COLO668 (cell line): ENCODE measurements at regions not wholly inside any gene's neighbourhood (a gene's known extent, or its start where the extent isn't known, plus 50 kb on each side); places are given as distances from the start of the nearest gene placed in this dataset.
"Not testable (repeated sequence)": the region's sequence is repeated elsewhere in the genome, so short reads cannot be mapped to it uniquely, and the experiment has no call there.

Experiments
- DNase-seq: peaks from one replicate; lab custom pipeline; 2025; ENCODE audit not compliant: unreplicated experiment; lab: John Stamatoyannopoulos, UW

- no peak for DNase-seq
Measured at GRCh38 chr4:111120191-111120590, 497.3 kb upstream of the PITX2 start.

GRCh38 chr4:111126340-111126739, 503.5 kb upstream of the PITX2 start:
- no peak for DNase-seq

DNA sequence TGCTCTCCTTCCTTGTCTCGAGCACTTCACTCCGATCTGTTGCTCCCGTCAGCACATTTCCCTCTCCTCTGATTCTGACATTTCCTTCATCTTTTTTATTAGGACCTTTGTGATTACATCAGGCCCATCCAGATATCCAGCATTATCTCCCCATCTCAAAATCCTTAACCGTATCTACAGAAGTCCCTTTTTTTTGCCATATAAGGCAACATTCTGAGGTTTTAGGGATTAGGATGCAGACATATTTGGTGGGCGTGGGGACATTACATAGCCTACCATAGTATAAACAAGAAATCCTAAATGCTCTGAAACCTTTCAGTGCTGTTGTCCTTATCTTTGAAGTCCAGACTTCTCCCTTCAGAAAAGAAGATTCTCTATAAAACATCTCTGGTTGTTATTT, 505.0 kb upstream of the PITX2 start:
- DNase-seq, result no peak

- DNase-seq, result no peak
Measured at GRCh38 chr4:111128327-111128726, 505.4 kb upstream of the PITX2 start.

GRCh38 chr4:111136438-111136837, 513.6 kb upstream of the PITX2 start:
- DNase-seq, result no peak

DNA sequence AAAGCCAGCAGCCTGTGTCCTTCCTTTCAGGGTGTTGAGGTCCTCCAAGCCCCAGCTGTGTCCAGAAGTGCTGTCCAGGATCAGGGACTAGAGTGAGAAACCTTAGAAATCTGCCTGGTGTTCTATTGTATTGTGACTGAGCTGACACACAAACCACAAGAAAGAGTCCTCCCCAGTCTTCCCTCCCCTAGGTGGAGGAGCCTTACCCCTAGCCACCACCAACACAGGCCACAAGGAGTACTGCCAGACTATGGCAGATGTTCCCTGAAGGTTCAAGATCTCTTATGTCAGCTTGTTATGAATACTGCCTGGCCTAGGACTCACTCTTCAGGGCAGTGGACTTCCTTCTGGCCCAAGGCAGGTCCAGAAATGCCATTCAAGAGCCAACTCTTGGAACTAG, 514.1 kb upstream of the PITX2 start:
- DNase-seq, result no peak

DNA sequence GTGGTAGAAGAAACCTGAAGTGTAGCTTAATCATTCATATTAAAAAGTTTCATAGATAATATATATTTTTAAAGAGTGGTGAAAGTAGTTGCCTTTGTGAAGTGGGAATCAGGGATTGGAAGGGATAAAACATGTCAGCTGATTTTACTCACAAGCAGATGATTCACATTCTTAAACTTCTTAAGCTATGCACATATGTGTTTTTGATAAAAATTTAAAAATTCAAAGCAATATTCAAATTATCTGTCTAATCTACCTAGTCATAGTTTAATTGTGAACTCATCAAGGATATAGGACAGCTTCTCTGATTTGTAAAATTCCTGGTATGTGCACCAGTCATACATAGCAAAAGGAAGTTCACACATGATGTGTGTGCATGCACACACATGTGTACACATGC, 520.6 kb upstream of the PITX2 start:
- DNase-seq, result no peak

DNA sequence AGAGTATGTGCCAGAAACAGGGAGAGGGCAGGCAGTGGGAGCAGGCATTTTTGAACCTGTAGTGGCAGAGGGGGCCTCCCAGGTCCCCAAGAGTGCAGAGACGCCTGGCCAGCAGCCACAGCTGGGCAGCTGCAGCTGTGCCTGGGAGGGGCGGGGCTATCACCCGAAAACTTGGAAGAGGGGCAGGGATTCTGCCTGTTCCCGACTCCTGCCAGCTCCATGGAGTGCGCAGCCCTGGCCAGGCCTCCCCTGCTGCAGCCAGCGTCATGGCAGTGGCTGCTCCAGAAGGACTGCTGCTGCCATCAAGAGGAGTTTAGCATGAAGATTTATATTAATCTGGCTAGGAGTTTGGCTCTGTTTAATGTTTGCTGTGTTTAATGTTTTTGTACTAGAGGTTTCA, 532.1 kb upstream of the PITX2 start:
- no peak for DNase-seq

- DNase-seq, result not testable (repeated sequence)
Measured at GRCh38 chr4:111164556-111164955, 541.7 kb upstream of the PITX2 start.

DNA sequence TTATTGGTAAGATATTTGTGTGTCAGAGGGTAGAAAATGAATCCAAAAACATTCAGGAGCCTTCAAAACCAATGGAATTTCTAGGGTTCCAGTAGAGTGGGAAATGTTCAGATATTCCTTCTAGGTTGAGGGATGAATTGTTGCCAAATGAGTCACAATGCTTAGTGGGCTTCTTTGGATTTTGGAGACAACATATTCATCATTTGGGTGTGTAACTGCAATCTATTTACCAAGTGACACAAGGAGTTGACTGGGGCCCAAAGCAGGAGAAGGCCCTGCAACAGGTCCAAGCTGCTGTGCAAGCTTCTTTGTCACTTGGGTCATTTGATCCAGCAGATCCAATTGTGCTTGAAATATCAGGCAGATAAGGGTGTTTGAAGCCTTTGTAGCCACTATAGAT, 551.5 kb upstream of the PITX2 start:
- DNase-seq, result no peak

DNA sequence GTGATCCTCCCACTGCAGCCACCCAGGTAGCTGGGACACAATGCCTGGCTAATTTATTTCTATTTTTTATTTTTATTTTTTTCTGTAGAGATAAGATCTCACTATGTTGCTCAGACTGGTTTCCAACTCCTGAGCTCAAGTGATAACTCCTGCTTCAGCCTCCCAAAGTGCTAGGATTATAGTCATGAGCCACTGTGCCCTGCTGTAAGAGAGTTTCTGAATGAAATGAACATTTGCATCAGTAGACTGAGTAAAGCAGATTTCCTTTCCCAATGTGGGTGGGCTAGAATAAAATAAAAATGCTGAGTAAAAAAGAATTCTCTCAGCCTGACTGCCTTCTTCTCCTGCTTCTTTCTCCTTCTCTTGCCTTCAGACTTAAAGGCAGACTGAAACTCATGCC, 555.4 kb upstream of the PITX2 start:
- DNase-seq, result no peak

DNA sequence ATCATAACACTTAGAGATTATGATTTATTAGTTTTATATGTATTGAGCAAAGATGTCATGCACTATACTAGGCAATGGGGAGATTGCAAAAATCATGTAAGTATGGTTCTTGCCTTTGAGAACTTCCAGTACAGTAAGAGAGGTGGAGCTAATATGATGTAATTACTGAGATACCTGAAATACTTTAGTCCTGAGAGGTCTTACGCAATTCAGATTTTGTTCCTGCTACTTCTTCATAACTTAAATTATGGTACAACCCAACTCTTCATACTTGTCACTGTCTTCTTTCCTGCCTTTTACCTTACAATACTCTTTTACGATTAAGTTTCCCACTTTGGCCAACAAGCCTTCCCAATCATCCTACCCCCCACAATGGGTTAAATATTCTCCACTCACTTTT, 564.2 kb upstream of the PITX2 start:
- DNase-seq, result no peak

GRCh38 chr4:111198446-111198845, 575.6 kb upstream of the PITX2 start:
- DNase-seq, result no peak

GRCh38 chr4:111204797-111205196, 581.9 kb upstream of the PITX2 start:
- no peak for DNase-seq

DNA sequence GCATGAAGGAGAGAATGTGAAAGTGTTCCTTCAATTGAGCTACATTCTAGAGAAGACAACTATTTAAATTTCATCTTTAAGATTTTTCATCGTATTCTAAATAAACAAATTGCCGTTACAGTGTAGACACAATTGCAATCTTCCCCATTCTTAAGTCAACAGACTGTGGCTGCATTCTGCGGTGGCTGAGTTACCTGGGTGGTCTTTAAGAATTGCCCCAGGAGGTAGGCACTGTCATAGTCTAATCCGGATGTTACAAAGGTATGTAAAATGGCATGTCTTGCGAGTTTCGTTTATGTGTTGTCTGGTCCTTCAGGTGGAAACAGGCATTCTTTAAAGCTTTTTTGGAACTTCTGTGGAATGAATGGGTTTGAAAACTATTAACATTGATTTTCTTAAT, 586.1 kb upstream of the PITX2 start:
- DNase-seq, result no peak

DNA sequence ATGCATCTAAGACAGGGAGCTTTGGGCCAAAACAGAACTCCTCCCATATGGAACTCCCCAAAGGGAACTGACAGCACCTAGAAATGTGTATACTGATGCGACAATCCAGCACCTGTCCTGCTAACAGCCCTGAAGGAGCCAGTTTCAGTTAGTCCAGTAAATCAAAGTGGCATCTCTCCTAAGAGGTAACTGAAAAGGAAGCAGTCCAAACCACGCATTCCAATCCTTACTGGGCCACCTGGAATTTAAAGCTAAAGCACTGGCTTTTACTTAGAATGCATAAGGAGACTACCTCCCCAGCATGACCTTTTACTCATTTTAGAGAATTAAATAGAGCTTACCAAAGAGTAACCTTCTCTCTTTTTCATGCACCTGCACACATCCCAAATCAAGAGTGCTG, 586.8 kb upstream of the PITX2 start:
- no peak for DNase-seq

DNA sequence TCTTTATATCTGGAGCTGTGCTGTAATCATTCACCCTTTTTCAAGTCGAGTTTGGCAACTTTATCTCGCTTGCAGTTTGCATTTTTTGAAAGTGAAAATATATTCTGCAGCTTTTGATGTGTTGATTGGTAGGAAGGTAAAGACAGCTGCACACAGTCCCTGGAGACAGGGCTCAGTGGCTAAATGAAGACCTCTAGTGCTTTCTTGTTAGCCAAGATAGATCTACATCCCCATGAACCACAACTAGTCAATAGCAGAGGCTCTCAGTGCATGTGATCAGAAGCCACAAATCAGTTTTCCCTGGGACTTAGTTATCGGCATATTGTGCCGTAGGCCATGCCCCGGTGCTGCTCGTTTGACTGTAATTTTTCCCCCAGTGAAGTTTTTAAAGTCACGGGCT, 587.7 kb upstream of the PITX2 start:
- no peak for DNase-seq

DNA sequence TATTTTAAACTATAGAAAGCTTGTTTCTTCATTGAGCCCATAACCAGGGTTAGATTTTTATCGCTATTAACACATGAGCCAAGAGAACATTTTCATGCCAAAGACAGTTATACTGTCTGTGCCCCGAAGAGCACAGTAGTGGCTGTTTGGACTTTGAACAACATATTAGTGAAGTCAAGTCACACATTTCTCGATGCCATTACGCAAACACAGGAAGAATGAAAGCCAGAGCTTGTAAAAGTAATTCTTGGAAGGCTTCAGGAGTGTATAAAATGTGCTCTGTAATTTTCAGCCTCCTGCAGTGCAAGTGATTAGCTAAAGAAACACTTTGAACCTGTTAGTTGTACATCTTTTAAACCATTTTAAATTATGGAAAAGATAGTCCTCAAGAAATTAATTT, 590.7 kb upstream of the PITX2 start:
- no peak for DNase-seq

DNA sequence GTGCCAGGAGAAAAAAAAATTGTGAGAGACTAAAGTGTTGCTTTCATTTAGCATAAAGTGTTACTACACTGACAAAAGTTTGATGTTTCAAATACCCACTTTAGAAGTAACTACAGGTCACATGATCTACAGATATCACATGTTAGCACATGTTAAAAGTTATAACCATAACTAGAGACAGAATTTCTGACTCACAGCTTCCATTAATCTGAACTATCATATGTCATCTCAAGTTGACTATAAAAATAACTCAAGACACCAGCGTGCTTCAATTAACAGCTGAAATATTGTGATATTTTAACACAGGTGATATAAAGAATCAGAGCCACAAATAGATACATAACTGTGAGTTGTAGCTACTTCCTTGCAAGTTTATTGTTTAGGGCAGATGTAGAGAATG, 591.5 kb upstream of the PITX2 start:
- DNase-seq, result no peak

- no peak for DNase-seq
Measured at GRCh38 chr4:111215755-111216154, 592.9 kb upstream of the PITX2 start.

- no peak for DNase-seq
Measured at GRCh38 chr4:111216791-111217190, 593.9 kb upstream of the PITX2 start.

DNA sequence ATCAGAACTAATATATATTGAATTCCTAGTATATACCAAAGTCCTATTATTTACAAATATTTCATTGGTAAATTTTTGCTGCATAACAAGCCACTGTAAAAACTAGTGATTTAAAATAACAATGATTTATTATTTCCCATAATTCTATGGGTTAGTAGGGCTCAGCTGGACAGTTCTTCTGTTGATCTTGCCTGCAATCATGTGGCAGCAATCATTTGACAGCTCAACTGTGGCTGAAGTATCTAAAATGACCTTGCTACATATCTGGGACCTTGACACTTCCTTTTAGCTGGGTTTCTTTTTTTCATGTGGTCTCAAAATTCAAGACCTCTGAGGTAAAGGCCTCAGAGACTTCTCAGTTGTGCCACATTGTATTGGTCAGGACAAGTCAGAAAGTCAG, 598.5 kb upstream of the PITX2 start:
- no peak for DNase-seq

GRCh38 chr4:111228396-111228795, 605.5 kb upstream of the PITX2 start:
- no peak for DNase-seq

- no peak for DNase-seq
Measured at GRCh38 chr4:111228874-111229273, 606.0 kb upstream of the PITX2 start.
